ENCODE measurements at regions not wholly inside any gene's neighbourhood (a gene's known extent, or its start where the extent isn't known, plus 50 kb on each side); places are given as distances from the start of the nearest gene placed in this dataset.

GRCh38 chr19:30254158-30254557, 118.0 kb upstream of the ZNF536 start:
- TF ChIP-seq CEBPB (tag; IDR thresholded peaks at IDR 0.05) (no peak), MAX (CRISPR knock-in tag; IDR thresholded peaks at IDR 0.05) (no peak), CBX3 (IDR thresholded peaks at IDR 0.05; ENCODE audit: borderline replicate concordance in 1 of 2, low read length in 2 of 2) (no peak), POLR2AphosphoS5 (IDR thresholded peaks at IDR 0.05; ENCODE audit: control insufficient read depth, insufficient read depth, low read depth, low read length) (no peak), BRCA1 (IDR thresholded peaks at IDR 0.05) (no peak), BRCA1 (CRISPR knock-in tag; IDR thresholded peaks at IDR 0.05) (no peak), ZBTB7A (IDR thresholded peaks at IDR 0.05; ENCODE audit: borderline replicate concordance, control insufficient read depth, low read depth, low read length) (no peak), ZNF280B (CRISPR knock-in tag; IDR thresholded peaks at IDR 0.05) (no peak), TCF7 (IDR thresholded peaks at IDR 0.05; ENCODE audit: borderline replicate concordance) (no peak)

Data from K562 (cell line).